ENCODE measurements at regions not wholly inside any gene's neighbourhood (a gene's known extent, or its start where the extent isn't known, plus 50 kb on each side); places are given as distances from the start of the nearest gene placed in this dataset.
"Not testable (repeated sequence)": the region's sequence is repeated elsewhere in the genome, so short reads cannot be mapped to it uniquely, and the experiment has no call there.

DNA sequence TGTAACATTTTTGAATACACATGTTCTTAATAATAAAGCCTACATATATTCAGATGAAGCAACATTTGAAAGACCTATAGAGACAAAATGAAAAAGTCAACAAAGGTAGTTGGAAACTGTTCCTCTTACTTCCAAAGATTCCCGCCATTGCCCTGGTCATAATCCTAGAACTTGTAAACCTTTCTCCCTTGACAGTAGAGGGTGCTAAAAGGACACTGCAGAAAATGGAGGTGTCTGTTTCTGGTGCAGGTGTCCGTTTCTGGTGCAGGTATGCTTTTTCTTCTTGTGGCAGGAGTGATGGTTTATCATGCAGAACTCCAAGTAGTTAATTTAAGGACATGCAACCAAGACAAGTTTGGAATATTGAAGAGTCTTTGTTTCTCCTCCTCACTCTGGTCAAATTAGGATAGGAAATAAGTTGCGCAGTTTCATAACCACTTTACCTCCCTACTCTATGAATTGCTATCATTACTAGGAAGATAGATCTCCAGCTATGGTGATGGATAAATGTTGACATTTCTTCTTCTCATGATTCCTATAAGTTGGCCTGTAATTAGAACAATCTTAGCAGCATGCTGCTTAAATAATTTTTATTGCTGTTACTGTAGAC is 56.0 kb upstream of the FAM174A start:
- DNase-seq (ENCODE audit: low read depth) = no peak

DNA sequence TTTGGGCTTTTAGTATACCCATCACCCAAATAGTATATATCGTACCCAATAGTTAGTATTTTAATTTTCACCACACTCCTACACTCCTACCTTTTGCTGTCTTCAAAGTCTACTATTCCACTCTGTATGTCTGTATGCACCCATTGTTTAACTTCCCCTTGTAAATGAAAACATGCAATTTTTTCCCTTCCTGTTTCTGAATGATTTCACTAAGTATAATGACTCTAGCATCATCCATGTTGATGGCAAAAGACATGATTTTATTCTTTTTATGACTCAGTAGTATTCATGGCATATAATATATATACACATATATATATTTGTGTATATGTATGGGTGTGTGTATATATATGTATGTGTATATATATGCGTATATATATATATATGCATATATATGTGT is 63.1 kb upstream of the FAM174A start:
- no peak for DNase-seq (ENCODE audit: low read depth)

- no peak for DNase-seq (ENCODE audit: low read depth)
Measured at GRCh38 chr5:100469767-100470166, 65.4 kb upstream of the FAM174A start.

DNA sequence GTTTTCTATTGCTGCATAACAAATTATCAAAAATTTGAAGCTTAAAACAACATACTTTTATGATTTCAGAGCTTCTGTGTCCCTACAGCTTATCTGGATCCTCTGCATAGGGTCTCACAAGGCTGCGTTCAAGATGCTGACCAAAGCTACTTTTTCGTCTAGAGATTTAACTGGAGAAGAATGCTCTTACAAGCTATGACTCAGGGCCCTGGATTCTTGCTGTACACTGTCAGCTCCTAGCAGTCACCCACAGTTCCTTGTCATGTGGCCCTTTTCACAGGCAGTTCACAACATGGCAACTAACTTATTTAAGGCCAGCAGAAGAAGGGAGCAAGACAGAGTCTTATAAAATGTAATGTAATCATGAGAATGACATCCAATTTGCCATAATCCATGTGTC is 70.8 kb upstream of the FAM174A start:
- DNase-seq (ENCODE audit: low read depth) = no peak

DNA sequence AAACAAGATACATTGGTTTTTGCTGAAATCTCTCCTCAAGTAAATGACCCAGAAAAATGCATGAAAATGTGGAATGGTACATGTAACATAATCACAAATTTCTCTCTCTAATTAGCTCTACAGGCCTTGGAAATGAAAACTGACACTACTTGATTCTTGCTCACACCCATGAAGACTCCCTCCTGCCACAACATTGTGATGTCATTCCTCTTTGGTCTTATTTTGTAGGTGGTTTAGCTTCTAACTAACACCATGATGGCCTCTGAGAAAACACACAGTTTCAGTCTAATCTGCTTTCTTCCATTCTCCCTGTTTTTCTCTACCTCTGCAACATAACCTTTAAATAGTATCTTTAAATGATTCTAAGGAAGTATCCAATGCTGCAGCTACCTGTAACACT is 78.6 kb upstream of the FAM174A start:
- no peak for DNase-seq (ENCODE audit: low read depth)

DNA sequence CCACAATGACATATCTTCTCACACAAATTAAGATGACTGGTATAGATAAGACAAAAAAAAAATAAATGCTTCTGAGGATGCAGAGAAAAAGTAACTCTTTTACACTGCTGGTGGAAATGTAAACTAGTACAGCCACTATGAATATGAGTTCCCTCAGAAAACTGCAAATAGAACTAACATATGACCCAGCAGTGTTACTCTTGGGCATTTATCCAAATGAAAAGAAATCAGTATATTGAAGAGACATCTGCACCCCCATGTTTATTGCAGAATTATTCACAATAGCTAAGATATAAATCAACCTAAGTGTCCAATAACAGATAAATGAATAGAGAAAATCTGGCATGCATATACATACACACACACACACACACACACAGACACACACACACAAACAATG is 83.0 kb upstream of the FAM174A start:
- DNase-seq (ENCODE audit: low read depth) = no peak

GRCh38 chr5:100448111-100448528 is 87.1 kb upstream of the FAM174A start:
- DNase-seq (ENCODE audit: low read depth) = no peak

DNA sequence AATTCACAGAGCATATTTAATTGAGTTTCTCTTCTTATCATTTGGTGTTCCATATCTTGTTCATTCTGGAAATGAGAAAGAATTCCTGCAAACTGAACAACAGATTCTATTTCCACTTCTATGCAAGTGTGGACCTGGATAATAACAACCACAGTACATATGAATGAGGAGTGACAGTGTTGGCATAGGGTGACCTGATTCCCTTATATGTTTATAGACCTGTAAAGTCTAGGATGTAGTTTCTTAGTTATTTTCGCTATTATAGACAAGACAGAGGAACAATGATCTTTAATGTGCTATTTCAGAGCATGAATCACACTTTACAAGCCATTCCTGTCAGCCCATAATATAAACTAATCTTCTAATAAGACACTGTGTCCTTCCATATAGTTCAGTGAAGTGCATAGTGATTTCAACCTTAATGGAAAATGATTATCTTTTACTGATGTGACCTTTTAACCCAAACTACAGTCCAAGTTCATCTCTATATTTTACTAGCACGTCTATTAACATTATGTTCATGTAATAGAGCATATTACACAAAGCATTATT is 88.2 kb upstream of the FAM174A start:
- no peak for DNase-seq (ENCODE audit: low read depth)

DNA sequence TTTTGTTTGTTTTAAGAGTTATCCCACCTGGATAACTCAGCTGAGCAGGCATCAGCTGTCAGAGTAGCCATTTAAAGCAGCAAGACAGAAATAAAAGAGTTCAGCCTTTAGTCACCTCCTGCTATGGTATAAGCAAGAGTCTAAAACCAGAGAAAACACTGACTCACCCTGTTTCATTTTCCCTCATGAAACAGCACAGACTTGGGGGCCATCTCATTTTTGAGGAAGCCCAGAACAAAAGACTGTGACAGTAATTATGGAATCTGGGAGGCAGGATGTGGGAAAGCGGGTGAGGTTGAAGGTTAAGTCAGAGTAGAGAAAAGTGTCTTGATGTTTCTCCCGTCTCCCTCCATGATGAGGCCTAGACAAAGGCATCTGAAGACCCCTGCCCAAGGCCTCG is 90.2 kb upstream of the FAM174A start:
- DNase-seq (ENCODE audit: low read depth) = no peak

DNA sequence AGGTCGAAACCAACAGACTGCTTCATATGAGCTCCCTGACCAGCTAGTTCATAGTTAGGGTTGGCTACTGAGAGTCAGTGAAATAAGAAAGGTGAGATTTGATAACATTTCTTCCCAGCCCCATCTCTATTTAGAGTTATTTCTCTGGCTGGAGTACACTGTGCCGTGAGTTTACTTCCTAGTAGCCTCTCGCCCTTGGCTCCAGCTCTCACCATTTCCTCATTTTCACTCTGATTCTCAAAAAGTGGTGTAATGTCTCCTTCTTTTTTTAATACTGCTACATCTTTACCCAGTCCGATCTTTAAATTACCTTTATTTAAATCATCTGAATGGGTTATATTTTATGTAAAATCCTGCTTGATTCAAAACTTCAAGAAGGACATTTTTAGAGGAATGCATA is 100.4 kb upstream of the FAM174A start:
- no peak for DNase-seq (ENCODE audit: low read depth)

- no peak for DNase-seq (ENCODE audit: low read depth)
Measured at GRCh38 chr5:100432741-100433140, 102.4 kb upstream of the FAM174A start.

DNA sequence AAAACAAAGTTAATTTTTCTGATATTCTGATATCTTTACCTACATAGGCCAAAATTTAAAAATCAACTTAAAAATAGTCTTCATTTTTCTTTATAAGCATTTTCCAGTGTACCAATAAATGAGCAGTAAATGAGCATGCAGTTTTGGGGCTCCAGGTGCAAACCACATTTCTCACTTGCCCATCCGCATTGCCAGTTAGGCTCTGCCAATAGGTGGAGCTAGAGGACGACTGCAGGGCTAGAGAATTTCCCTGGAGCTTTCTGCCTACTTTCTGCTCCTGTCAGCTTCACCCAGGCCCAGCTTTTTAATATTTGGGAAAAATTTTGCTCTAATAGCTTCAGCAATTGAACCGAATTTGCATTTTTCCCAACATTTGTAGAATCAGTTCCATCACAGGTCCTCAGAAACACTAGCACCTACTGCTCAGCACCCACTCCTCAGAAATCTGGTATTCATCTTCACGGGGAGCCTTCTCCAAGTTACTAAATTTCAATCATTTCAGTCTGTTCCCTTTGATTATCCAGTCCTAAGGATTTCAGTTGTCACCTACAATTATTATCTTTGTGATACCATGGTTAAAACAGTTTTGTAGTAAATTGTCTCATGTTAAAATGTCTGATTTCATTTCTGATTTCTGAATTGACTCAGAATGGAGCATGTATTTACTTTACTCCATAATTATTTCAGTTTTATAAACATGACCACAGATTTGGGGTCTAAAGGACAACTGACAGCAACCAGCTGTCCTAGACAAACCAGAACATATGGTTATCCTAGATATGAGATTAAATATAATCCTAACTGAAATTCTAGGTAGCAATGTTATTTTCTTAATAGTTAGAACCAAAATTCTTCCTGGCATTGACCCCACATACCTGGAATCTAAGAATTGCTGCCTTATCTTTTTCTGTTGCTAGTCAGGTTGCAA is 104.6 kb upstream of the FAM174A start:
- peak; percentile 14 for DNase-seq (ENCODE audit: low read depth)

DNA sequence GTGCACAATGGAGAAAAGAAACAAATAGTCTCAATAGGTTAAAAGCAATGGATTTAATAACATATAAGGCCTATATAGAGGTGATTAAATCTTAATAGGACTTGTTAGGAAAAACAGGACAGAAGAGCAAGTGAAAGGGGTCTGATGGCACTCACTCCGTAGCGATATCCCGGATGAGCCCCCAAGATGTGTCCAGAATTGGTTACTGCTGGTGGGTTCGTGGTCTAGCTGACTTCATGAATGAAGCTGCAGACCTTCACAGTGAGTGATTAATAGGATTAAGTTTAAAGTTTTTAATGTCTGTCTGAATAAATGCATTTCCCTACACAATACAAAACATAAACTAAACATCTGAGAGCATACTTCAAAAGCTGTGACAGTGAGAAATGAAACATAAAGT is 110.4 kb upstream of the FAM174A start:
- no peak for DNase-seq (ENCODE audit: low read depth)

GRCh38 chr5:100424017-100424416 is 111.2 kb upstream of the FAM174A start:
- DNase-seq (ENCODE audit: low read depth) = no peak

- DNase-seq (ENCODE audit: low read depth) = no peak
Measured at GRCh38 chr5:100423330-100423729, 111.8 kb upstream of the FAM174A start.

DNA sequence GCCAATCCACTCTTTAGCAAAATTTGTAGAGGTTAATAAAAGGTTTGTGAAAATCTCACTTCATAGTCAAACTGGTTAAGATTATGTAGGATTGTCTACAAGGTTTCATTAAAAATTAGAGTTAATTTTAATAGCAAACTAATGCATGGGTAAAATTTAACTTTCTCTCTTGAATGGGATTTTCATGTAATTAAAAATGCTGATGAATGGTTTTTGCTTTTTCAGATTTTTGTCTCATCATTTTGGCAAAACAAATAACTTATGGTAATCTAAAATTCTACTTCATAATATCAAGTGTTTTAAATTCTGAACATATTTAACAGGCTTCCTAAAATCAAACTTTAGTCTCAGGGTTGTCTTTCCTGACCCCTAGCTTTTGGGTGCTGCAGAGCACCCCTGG is 113.8 kb upstream of the FAM174A start:
- no peak for DNase-seq (ENCODE audit: low read depth)

- no peak for DNase-seq (ENCODE audit: low read depth)
Measured at GRCh38 chr5:100418231-100418630, 116.9 kb upstream of the FAM174A start.

DNA sequence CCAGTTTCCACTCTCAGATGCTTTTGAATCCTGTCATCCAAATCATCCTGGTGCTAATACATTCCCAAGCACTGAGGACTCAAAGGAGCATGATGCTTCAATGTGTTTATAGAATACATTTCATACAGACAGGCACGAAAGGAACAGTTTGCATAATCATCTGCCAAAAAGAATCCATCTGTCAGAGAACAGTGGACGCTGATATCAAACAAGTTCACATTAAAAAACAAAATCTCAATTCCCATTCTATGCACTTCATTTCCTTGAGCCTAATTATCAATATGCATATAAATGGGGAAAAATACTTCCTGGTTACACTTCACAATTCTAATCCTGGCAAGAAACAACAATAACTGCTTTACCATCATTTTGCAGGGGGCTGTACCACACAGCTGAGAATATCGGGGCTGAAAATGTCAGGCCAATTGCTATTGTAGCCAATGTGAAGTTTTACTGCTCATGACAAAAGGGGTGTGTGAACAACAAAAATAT is 125.5 kb upstream of the FAM174A start:
- no peak for DNase-seq (ENCODE audit: low read depth)

DNA sequence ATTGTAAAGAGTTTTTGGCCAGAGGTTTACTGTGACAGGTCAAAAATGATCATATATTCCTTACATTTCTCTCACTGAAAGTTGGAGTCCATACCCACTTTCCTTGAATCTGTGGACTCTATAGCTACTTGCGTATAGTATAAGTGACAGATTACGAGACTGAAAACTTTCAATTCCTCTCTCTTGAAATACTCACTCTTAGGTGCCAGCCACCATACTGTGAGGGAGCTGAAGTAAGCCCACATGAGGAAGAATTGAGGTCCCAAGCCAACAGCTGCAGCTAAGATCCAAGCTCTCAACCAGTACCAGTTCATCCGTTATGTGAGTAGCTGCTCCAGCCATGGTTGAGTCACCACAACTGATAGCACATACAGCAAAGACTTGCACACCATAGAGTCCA is 128.1 kb upstream of the FAM174A start:
- no peak for DNase-seq (ENCODE audit: low read depth)

GRCh38 chr5:100406640-100407039 is 128.5 kb upstream of the FAM174A start:
- no peak for DNase-seq (ENCODE audit: low read depth)

DNA sequence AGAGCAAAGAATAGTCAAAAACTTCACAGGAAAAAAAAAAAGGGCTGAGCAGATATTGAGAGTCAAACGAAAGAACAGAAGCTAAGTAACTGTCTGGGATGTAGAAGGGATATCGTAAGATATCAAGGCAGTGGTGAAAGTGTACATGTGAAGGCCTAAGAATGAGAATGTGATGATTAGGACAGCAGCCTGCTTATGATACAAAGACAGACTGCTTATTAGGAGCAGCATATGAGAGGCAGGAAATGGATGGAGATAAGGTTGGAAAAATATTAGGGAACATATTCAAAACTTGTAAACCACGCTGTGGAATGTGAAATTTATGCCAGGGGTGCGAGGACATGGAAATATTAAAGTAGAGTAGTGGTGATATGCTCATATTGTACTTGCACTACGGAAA is 133.1 kb upstream of the FAM174A start:
- no peak for DNase-seq (ENCODE audit: low read depth)

DNA sequence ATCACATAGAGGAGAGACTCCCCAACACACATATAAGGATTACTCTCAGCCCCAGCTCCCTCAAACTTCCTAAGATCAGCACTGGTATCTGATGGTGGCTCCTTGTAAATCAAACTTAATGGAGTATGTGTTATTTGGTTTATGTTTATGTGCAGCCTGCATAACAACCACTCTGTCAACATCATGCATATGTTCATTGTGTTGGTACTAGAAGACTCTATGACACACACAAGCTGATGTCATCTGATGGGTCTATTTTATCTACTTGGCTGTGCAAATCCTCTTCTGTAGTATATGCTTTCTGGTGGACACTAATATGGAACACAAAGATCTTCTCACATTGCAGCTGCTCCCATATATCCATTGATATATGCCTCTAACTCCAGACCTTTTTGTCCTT is 134.0 kb upstream of the FAM174A start:
- no peak for DNase-seq (ENCODE audit: low read depth)

DNA sequence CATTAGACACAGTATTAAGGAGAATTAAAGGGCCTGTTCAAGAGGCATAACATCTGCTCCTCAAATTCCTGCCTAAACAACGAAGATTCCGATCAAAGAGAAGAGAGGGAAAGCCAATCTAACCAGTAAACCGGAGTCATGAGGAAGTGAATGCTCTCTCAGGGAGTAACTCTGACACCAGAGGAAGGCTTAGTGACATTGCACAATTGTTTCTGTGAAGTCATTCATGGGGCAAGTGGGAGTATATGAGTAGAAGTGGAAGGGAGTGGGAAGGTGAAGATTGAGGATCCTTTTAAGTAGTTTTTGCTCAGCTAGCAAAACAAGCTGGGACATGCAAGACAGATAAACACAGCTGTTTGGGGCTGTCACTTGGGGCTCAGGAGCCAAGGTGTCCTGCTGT is 136.4 kb upstream of the FAM174A start:
- not testable (repeated sequence) for DNase-seq (ENCODE audit: low read depth)

Measured in T follicular helper cell (primary cell).